NAMALWA (cell line): ENCODE measurements at regions not wholly inside any gene's neighbourhood (a gene's known extent, or its start where the extent isn't known, plus 50 kb on each side); places are given as distances from the start of the nearest gene placed in this dataset.

ENCODE experiments used
- DNase-seq: peaks from one replicate; pipeline ENCODE4 v3.0.0-alpha.2; 2015; ENCODE audit warnings: low spot score

GRCh38 chr3:94179059-94179458 is 116.2 kb downstream of the NSUN3 start:
- DNase-seq, result no peak

GRCh38 chr3:94183551-94183950 is 120.7 kb downstream of the NSUN3 start:
- DNase-seq, result no peak

GRCh38 chr3:94184781-94185180 is 121.9 kb downstream of the NSUN3 start:
- DNase-seq, result no peak

GRCh38 chr3:94185753-94186152 is 122.9 kb downstream of the NSUN3 start:
- DNase-seq, result no peak

- DNase-seq, result no peak
Observed at GRCh38 chr3:94187697-94188096, 124.8 kb downstream of the NSUN3 start.

- no peak for DNase-seq
Observed at GRCh38 chr3:94195381-94195780, 132.5 kb downstream of the NSUN3 start.

GRCh38 chr3:94206291-94206690 is 143.4 kb downstream of the NSUN3 start:
- DNase-seq, result no peak

GRCh38 chr3:94210256-94210655 is 147.4 kb downstream of the NSUN3 start:
- DNase-seq, result no peak

- no peak for DNase-seq
Observed at GRCh38 chr3:94217406-94217805, 154.5 kb downstream of the NSUN3 start.

- no peak for DNase-seq
Observed at GRCh38 chr3:94220426-94220825, 157.6 kb downstream of the NSUN3 start.

GRCh38 chr3:94221829-94222228 is 159.0 kb downstream of the NSUN3 start:
- DNase-seq, result no peak

GRCh38 chr3:94225148-94225865 is 162.4 kb downstream of the NSUN3 start:
- no peak for DNase-seq

- DNase-seq, result no peak
Observed at GRCh38 chr3:94226078-94226477, 163.2 kb downstream of the NSUN3 start.

- DNase-seq, result no peak
Observed at GRCh38 chr3:94232921-94233320, 170.1 kb downstream of the NSUN3 start.

- peak; percentile 60 for DNase-seq
Observed at GRCh38 chr3:94234177-94234788, 171.4 kb downstream of the NSUN3 start.

- DNase-seq, result no peak
Observed at GRCh38 chr3:94241986-94242385, 179.1 kb downstream of the NSUN3 start.

- no peak for DNase-seq
Observed at GRCh38 chr3:94246171-94246570, 183.3 kb downstream of the NSUN3 start.

GRCh38 chr3:94248042-94248441 is 185.2 kb downstream of the NSUN3 start:
- no peak for DNase-seq

GRCh38 chr3:94249491-94250079 is 186.7 kb downstream of the NSUN3 start:
- DNase-seq, result peak; percentile 65

- no peak for DNase-seq
Observed at GRCh38 chr3:94251566-94251965, 188.7 kb downstream of the NSUN3 start.

- no peak for DNase-seq
Observed at GRCh38 chr3:94252316-94252715, 189.5 kb downstream of the NSUN3 start.

- DNase-seq, result no peak
Observed at GRCh38 chr3:94256888-94257813, 194.3 kb downstream of the NSUN3 start.
